ENCODE measurements at regions not wholly inside any gene's neighbourhood (a gene's known extent, or its start where the extent isn't known, plus 50 kb on each side); places are given as distances from the start of the nearest gene placed in this dataset.

DNA sequence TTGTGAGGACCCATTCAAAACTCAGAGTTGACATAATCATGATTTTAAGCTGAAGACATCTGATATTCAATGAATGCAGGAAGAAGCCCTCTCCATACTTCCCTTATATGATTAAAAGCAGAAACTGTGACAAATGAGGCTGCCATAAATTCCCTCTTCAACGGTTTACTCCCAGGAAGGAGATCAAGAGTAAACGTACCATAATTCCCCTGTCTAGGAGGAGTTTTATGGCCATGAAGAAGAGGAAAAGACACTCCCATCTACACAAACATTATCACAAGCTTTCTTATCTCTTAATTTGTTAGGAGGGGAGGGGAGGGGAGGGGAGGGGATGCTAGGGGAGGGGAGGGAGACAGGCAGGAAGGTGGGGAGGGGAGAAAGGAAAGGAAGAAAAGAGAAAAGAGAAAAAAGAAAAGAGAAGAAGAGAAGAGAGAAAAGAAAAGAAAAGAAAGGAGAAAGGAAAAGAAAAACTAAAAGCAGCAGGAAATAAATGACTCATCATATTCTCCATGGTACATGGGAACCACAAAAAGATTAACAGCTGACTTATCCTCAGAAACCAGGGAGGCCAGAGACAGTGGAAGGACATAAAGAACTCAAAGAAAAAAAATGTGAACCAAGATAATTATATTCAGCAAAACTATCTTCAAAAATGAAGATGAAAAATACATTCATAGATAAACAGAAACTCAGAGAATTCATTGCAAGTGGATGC, 121.6 kb downstream of the ALOX5 start (continued):
- TF ChIP-seq ZNF629 (tag by site-specific recombination; IDR thresholded peaks at IDR 0.05) (no peak), ZNF776 (tag by site-specific recombination; IDR thresholded peaks at IDR 0.05; ENCODE audit: borderline replicate concordance) (no peak), REPIN1 (tag by site-specific recombination; IDR thresholded peaks at IDR 0.05; ENCODE audit: low read depth) (no peak), SETDB1 (IDR thresholded peaks at IDR 0.05; ENCODE audit: insufficient read length, low read length) (peak; percentile 83), KLF8 (tag by site-specific recombination; IDR thresholded peaks at IDR 0.05) (peak; percentile 73; the same call in 1 of the 2 replicates)

All from HEK293 (cell line).